ENCODE measurements at regions not wholly inside any gene's neighbourhood (a gene's known extent, or its start where the extent isn't known, plus 50 kb on each side); places are given as distances from the start of the nearest gene placed in this dataset.

- no peak for TF ChIP-seq SP1 (IDR thresholded peaks at IDR 0.05)
- no peak for TF ChIP-seq ARNT (IDR thresholded peaks at IDR 0.05)
- TF ChIP-seq FOXM1 (IDR thresholded peaks at IDR 0.05; ENCODE audit: borderline replicate concordance) = no peak
- no peak for TF ChIP-seq CTBP1 (IDR thresholded peaks at IDR 0.05; ENCODE audit: borderline replicate concordance)
- TF ChIP-seq SUZ12 (IDR thresholded peaks at IDR 0.05) = no peak
Measured at GRCh38 chr12:115296613-115297198, 612.7 kb upstream of the TBX3 start.
